Fibroblast of villous mesenchyme (primary cell): ENCODE measurements at regions not wholly inside any gene's neighbourhood (a gene's known extent, or its start where the extent isn't known, plus 50 kb on each side); places are given as distances from the start of the nearest gene placed in this dataset.

Source experiments
- DNase-seq: peaks from one replicate; pipeline ENCODE4 v3.0.0-alpha.2; 2010; ENCODE audit warnings: low read depth
- H3K4me3 ChIP-seq: 2 replicates; pipeline ENCODE4 v1.5.1; 2011; ENCODE audit warnings: low read depth, mild to moderate bottlenecking, low read length
- CTCF ChIP-seq: IDR thresholded peaks from 2 replicates; pipeline ENCODE4 v1.5.1; 2012; ENCODE audit warnings: low read depth, mild to moderate bottlenecking, low read length; ENCODE audit not compliant: insufficient read depth

- H3K4me3 ChIP-seq: no peak overlapping the region
- peak; percentile 40 for DNase-seq
- peak; percentile 44 for TF ChIP-seq CTCF
These were observed 744.7 kb downstream of the KCNA4 start for GRCh38 chr11:29272019-29272654.

- no peak for DNase-seq
- H3K4me3 ChIP-seq: no peak overlapping the region
- TF ChIP-seq CTCF: no peak
These were observed 745.2 kb downstream of the KCNA4 start for GRCh38 chr11:29271616-29272015.

- no peak for DNase-seq
- no peak for TF ChIP-seq CTCF
- H3K4me3 ChIP-seq: no peak overlapping the region
These were observed 748.1 kb downstream of the KCNA4 start for GRCh38 chr11:29268733-29269132.

GRCh38 chr11:29265792-29266191 lies 751.0 kb downstream of the KCNA4 start:
- TF ChIP-seq CTCF: no peak
- H3K4me3 ChIP-seq: no peak overlapping the region
- no peak for DNase-seq

- H3K4me3 ChIP-seq: no peak overlapping the region
- DNase-seq: no peak
- TF ChIP-seq CTCF: no peak
These were observed 751.4 kb downstream of the KCNA4 start for GRCh38 chr11:29265381-29265780.

DNA sequence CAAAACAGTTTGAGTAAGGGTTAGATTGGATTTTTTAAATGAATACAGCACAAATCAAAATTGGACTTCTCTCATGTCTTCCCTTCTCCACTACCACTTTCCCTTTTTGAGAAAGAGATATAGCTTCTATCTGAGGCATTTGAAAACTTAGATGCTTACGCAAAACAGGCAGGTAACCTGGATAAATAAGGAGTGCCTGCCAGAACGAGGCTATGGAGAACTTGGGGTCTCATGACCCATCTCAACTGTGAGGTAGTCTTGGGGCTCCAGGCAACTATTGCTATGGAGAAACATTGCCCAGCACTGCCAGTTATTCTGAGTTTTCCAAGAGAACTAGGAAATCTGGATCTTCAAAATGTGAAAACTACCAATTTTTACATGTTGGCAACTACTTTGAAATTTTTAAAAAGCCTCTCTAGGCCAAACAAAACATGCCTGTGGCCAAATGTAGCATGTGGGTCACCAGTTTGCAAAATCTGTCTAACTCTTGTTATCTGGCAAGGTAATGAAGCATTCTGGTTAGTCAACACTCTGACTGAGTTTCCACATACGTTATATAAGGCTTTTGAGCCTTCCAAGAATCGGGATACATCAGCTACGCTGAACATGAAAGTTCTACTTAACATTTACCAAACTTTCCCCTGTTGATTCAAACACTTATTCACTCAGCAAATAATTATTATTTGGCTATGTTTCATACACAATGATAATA lies 752.7 kb downstream of the KCNA4 start:
- TF ChIP-seq CTCF: no peak
- no peak for DNase-seq
- H3K4me3 ChIP-seq: no peak overlapping the region
